ENCODE measurements at regions not wholly inside any gene's neighbourhood (a gene's known extent, or its start where the extent isn't known, plus 50 kb on each side); places are given as distances from the start of the nearest gene placed in this dataset.

DNA sequence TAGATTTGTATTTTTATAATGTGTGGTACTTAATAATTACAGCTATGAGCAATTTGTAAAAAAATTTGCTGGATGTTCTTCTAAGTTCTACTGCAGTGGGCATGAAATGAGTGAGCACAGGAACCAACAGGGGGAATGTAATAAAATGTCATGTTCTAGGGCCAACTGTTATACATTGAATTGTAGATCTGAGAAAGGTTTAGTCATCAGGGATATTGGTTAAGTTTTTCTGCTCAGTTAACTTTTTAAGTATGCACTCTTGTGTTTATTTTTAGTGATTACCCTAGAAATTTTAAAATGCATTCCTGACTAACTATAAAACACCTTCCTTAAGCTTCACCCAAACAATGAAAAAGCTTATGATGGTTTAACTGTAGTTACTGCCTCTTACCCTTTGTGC is 101.8 kb downstream of the CAND1 start:
- Histone ChIP-seq H3K27ac (no peak overlapping the region), H3K4me3 (no peak overlapping the region), H3K9me3 (ENCODE audit: low read depth) (no peaks in the 10 kb centered on the region), H3K4me1 (ENCODE audit: low read depth) (no peaks in the 10 kb centered on the region), H3K27me3 (no peaks in the 10 kb centered on the region), H3K36me3 (no peaks in the 10 kb centered on the region)
- DNase-seq (ENCODE audit: low read depth in 1 of 2, low spot score in 1 of 2), result no peak
- TF ChIP-seq, protein P1, sequence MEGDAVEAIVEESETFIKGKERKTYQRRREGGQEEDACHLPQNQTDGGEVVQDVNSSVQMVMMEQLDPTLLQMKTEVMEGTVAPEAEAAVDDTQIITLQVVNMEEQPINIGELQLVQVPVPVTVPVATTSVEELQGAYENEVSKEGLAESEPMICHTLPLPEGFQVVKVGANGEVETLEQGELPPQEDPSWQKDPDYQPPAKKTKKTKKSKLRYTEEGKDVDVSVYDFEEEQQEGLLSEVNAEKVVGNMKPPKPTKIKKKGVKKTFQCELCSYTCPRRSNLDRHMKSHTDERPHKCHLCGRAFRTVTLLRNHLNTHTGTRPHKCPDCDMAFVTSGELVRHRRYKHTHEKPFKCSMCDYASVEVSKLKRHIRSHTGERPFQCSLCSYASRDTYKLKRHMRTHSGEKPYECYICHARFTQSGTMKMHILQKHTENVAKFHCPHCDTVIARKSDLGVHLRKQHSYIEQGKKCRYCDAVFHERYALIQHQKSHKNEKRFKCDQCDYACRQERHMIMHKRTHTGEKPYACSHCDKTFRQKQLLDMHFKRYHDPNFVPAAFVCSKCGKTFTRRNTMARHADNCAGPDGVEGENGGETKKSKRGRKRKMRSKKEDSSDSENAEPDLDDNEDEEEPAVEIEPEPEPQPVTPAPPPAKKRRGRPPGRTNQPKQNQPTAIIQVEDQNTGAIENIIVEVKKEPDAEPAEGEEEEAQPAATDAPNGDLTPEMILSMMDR (IDR thresholded peaks at IDR 0.05; ENCODE audit: low read depth, low read length), result no peak

DNA sequence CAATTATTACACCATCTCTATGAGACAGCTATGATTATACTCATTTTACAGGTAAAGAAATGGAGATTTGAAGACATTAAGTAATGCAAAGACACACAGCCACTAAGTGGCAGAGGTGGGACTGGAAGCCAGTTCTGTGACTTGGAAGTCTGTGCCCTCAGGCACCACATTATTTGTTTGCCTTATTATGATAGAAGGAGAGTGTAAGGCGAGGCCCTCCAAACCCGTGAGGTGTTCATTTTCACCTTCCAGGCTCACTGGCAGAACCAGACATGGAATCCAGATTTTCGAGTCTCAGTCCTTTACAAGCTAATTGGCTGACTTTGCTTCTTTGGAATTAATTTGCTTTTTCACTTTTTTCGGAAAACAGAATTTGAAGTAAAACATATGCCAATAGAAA is 107.9 kb downstream of the CAND1 start:
- H3K4me3 ChIP-seq, result no peak overlapping the region
- DNase-seq (ENCODE audit: low read depth in 1 of 2, low spot score in 1 of 2), result no peak
- no peaks in the 10 kb centered on the region for H3K36me3 ChIP-seq
- no peaks in the 10 kb centered on the region for H3K27me3 ChIP-seq
- H3K4me1 ChIP-seq (ENCODE audit: low read depth), result no peaks in the 10 kb centered on the region
- TF ChIP-seq, protein P1 (IDR thresholded peaks at IDR 0.05; ENCODE audit: low read depth, low read length), result no peak
- no peak overlapping the region for H3K27ac ChIP-seq
- no peaks in the 10 kb centered on the region for H3K9me3 ChIP-seq (ENCODE audit: low read depth)

DNA sequence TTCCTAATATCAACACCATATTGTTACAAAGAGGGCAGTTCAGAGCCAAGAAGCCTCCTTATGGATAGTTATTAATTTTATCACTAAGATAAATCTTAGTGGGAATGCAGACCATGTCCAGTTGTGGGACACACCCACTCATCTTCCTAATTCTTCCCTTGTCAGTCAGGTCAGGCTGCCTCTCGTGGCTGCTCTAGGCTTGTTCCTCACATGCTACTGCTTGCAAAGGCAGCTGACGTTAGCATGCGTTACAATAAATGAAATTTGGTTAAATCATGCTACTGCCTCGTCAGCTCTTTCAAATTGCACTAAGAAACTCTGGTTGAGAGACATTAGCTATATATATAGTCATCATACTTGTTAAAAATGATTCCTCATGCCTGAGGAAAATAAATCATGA is 108.4 kb downstream of the CAND1 start:
- no peaks in the 10 kb centered on the region for H3K4me1 ChIP-seq (ENCODE audit: low read depth)
- TF ChIP-seq, protein P1 (IDR thresholded peaks at IDR 0.05; ENCODE audit: low read depth, low read length), result no peak
- H3K4me3 ChIP-seq, result no peak overlapping the region
- no peaks in the 10 kb centered on the region for H3K27me3 ChIP-seq
- no peak for DNase-seq (ENCODE audit: low read depth in 1 of 2, low spot score in 1 of 2)
- H3K27ac ChIP-seq, result no peak overlapping the region
- H3K9me3 ChIP-seq (ENCODE audit: low read depth), result no peaks in the 10 kb centered on the region
- no peaks in the 10 kb centered on the region for H3K36me3 ChIP-seq

DNA sequence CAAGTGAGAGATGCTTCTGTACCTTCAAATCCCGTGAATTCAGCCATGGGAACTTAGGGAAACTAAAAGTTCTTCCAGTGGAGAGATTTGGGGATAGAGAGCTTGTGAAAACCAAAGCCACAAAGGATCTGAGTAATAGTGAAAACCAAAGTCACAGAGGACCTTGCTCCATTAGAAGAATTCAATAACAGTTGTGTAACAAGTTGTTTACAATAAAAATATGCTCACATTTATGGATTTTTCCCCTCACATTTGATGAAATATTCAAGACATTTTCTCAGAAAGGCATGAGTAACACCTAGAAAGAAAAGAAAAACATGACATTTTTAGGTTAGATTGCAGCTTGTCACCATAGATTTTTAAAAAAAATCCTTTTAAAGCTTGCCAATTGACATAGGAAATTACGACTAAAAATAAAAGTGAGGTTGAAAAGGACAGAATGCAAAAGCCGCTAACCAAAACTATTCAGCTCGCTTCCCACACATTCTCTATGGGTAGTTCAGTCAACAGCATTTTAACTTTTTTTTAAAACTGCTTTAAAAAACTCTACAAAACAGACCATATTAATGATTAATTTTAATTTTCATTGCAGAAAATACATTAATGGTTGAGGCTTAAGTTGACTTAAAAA is 113.2 kb downstream of the CAND1 start:
- Histone ChIP-seq H3K27ac (no peak overlapping the region), H3K9me3 (ENCODE audit: low read depth) (no peaks in the 10 kb centered on the region), H3K4me3 (no peak overlapping the region), H3K27me3 (no peaks in the 10 kb centered on the region), H3K36me3 (no peaks in the 10 kb centered on the region), H3K4me1 (ENCODE audit: low read depth) (no peaks in the 10 kb centered on the region)
- TF ChIP-seq, protein P1 (IDR thresholded peaks at IDR 0.05; ENCODE audit: low read depth, low read length), result no peak
- peak in 1 of 2 donors; percentile 40 for DNase-seq (ENCODE audit: low read depth in 1 of 2, low spot score in 1 of 2)

DNA sequence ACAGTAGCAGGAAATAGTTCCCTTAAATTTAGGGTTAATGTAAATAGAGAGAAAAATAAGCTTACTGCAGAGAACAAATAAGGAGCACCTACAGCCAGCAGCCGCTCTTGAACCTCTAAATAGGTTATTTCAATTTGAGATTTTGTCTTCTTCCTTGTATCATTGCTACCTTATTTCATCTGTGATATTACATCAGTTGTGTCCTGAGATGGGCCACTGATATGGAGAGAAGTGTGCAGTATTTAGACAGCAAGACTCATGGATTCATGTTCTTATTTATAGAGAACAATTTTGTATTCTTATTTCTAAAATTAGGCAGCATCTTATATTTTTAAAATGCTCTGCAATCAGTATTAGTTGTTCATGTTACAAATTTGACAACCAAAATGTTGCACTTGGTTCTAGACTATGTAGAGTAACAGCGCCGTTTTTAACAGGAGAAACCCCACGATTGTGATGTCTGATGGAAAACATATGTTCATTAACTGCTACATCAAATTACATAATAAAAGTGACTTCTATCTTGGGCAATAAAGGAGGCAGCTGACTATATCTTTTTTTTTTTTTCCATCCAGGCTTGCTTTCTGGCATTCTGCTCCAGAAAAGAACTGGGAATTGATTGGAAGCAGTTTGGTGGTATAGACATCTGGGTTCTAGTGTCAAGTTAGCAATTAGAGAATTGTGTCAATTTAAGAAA is 117.9 kb downstream of the CAND1 start:
- TF ChIP-seq, protein P1 (IDR thresholded peaks at IDR 0.05; ENCODE audit: low read depth, low read length), result no peak
- H3K4me1 ChIP-seq (ENCODE audit: low read depth), result peaks cover 12% of the 10 kb centered on the region
- no peaks in the 10 kb centered on the region for H3K27me3 ChIP-seq
- no peak overlapping the region for H3K27ac ChIP-seq
- no peak for DNase-seq (ENCODE audit: low read depth in 1 of 2, low spot score in 1 of 2)
- no peaks in the 10 kb centered on the region for H3K9me3 ChIP-seq (ENCODE audit: low read depth)
- no peak overlapping the region for H3K4me3 ChIP-seq
- H3K36me3 ChIP-seq, result no peaks in the 10 kb centered on the region

All from cardiac muscle cell (in vitro differentiated cells and primary cell).